Uterus (tissue), 2 donors: ENCODE measurements at regions not wholly inside any gene's neighbourhood (a gene's known extent, or its start where the extent isn't known, plus 50 kb on each side); places are given as distances from the start of the nearest gene placed in this dataset.

Experiments used
- POLR2A ChIP-seq, 2 donors: fragments of 450-650 bp; IDR thresholded peaks; one replicate each; pipeline ENCODE4 v1.6.1; 2016; ENCODE audit warnings: antibody characterized with exemption in 2 of 2, mild to moderate bottlenecking in 1 of 2, moderate library complexity in 1 of 2
- TF ChIP-seq, protein P1 (sequence below), 4 experiments: fragments of 200-600 bp in 2 of 4; fragments of 450-650 bp in 2 of 4; sonication (generic) in 2 of 4; IDR thresholded peaks; one replicate each; pipeline ENCODE4 v1.5.1; 2016 to 2019; ENCODE audit warnings: antibody characterized with exemption in 4 of 4, mild to moderate bottlenecking in 2 of 4, moderate library complexity in 1 of 4

- TF ChIP-seq, protein P1, sequence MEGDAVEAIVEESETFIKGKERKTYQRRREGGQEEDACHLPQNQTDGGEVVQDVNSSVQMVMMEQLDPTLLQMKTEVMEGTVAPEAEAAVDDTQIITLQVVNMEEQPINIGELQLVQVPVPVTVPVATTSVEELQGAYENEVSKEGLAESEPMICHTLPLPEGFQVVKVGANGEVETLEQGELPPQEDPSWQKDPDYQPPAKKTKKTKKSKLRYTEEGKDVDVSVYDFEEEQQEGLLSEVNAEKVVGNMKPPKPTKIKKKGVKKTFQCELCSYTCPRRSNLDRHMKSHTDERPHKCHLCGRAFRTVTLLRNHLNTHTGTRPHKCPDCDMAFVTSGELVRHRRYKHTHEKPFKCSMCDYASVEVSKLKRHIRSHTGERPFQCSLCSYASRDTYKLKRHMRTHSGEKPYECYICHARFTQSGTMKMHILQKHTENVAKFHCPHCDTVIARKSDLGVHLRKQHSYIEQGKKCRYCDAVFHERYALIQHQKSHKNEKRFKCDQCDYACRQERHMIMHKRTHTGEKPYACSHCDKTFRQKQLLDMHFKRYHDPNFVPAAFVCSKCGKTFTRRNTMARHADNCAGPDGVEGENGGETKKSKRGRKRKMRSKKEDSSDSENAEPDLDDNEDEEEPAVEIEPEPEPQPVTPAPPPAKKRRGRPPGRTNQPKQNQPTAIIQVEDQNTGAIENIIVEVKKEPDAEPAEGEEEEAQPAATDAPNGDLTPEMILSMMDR (IDR thresholded peaks at IDR 0.05): no peak
- no peak for TF ChIP-seq POLR2A (IDR thresholded peaks at IDR 0.05)
Measured at GRCh38 chr14:83520837-83521236, 1987.2 kb upstream of the SEL1L start.
